PC-3 (cell line): ENCODE measurements at regions not wholly inside any gene's neighbourhood (a gene's known extent, or its start where the extent isn't known, plus 50 kb on each side); places are given as distances from the start of the nearest gene placed in this dataset.

ENCODE experiments used
- ATAC-seq: fragments of 200-7000 bp; cut with Tn5 transposase; 2 replicates; pipeline ENCODE4 v1.9.1; 2020; ENCODE audit warnings: mild to moderate bottlenecking, moderate library complexity
- BruUV-seq: library from RNA; stranded (reverse); fragments of 400-500 nt; replicated peaks from 2 replicates; lab custom pipeline; 2021; lab: Mats Ljungman, UMichigan
- CTCF ChIA-PET: fragments of 300-600 bp; sonication (Branson Sonifier 250); formaldehyde crosslinking; loops from one replicate; lab custom pipeline; 2022; ENCODE audit warnings: antibody characterized with exemption; lab: Charles Lee
- POLR2A ChIA-PET: fragments of 300-600 bp; sonication (Branson Sonifier 250); formaldehyde crosslinking; loops from one replicate; lab custom pipeline; 2022; ENCODE audit warnings: antibody characterized with exemption; ENCODE audit not compliant: unreplicated experiment; lab: Charles Lee
- DNase-seq: peaks from one replicate; pipeline ENCODE4 v3.0.0-alpha.2; 2015
- H2AFZ ChIP-seq: fragments of 300-600 bp; sonication (generic); 2 replicates; pipeline ENCODE4 v1.6.0; 2016; ENCODE audit warnings: antibody characterized with exemption, low read length
- H3F3A ChIP-seq: fragments of 300-600 bp; sonication (generic); one replicate; pipeline ENCODE4 v1.6.0; 2017; ENCODE audit warnings: antibody characterized with exemption, low read length, control low read depth, mild to moderate bottlenecking; ENCODE audit not compliant: unreplicated experiment
- H3K27ac ChIP-seq: fragments of 300-600 bp; sonication (generic); 2 replicates; pipeline ENCODE4 v1.5.1; 2016; ENCODE audit warnings: mild to moderate bottlenecking, low read length
- H3K27me3 ChIP-seq: fragments of 300-600 bp; sonication (generic); 2 replicates; pipeline ENCODE4 v1.6.1; 2016; ENCODE audit warnings: low read length, mixed read lengths
- H3K36me3 ChIP-seq: fragments of 300-600 bp; sonication (generic); 2 replicates; pipeline ENCODE4 v1.6.1; 2016; ENCODE audit warnings: low read depth, mixed run types, low read length, mixed read lengths
- H3K4me1 ChIP-seq: fragments of 300-600 bp; sonication (generic); 2 replicates; pipeline ENCODE4 v1.5.1; 2016; ENCODE audit warnings: low read length; ENCODE audit not compliant: insufficient read depth
- H3K4me2 ChIP-seq: fragments of 300-600 bp; sonication (generic); 2 replicates; pipeline ENCODE4 v1.6.0; 2016; ENCODE audit warnings: low read length
- H3K4me3 ChIP-seq: fragments of 300-600 bp; sonication (generic); 2 replicates; pipeline ENCODE4 v1.5.1; 2016; ENCODE audit warnings: mild to moderate bottlenecking, low read length, mixed read lengths
- H3K79me2 ChIP-seq: fragments of 300-600 bp; sonication (generic); 2 replicates; pipeline ENCODE4 v1.6.1; 2017; ENCODE audit warnings: low read length, mixed read lengths
- H3K9ac ChIP-seq: fragments of 300-600 bp; sonication (generic); 2 replicates; pipeline ENCODE4 v1.6.0; 2016; ENCODE audit warnings: mild to moderate bottlenecking, low read length
- H3K9me2 ChIP-seq: fragments of 300-600 bp; sonication (generic); replicated peaks from 2 replicates; pipeline ENCODE4 v1.6.1; 2016; ENCODE audit warnings: mixed run types, low read length, mixed read lengths
- H3K9me3 ChIP-seq: fragments of 300-600 bp; sonication (generic); 2 replicates; pipeline ENCODE4 v1.6.1; 2016; ENCODE audit warnings: low read length, mixed read lengths
- H4K20me1 ChIP-seq: fragments of 300-600 bp; sonication (generic); 2 replicates; pipeline ENCODE4 v1.6.1; 2016; ENCODE audit warnings: low read length, mixed read lengths
- EZH2 ChIP-seq: fragments of 300-600 bp; sonication (generic); IDR thresholded peaks from one replicate; pipeline ENCODE4 v1.6.1; 2017; ENCODE audit warnings: antibody characterized with exemption, mild to moderate bottlenecking, low read length; ENCODE audit not compliant: unreplicated experiment
- EZH2phosphoT487 ChIP-seq: fragments of 300-600 bp; sonication (generic); IDR thresholded peaks from 2 replicates; pipeline ENCODE4 v1.6.1; 2018; ENCODE audit warnings: mild to moderate bottlenecking, antibody characterized with exemption, low read length, borderline replicate concordance
- intact Hi-C: fragments of 100-400 bp; cut with micrococcal nuclease; formaldehyde crosslinking; loops from 2 replicates; pipeline ENCODE4 v1.9.0; 2023
- TF ChIP-seq, protein P1 (sequence below): fragments of 300-600 bp; sonication (generic); conservative IDR thresholded peaks from 2 replicates; pipeline ENCODE4 v1.5.1; 2017; ENCODE audit warnings: antibody characterized with exemption, low read depth, mild to moderate bottlenecking, low read length

DNA sequence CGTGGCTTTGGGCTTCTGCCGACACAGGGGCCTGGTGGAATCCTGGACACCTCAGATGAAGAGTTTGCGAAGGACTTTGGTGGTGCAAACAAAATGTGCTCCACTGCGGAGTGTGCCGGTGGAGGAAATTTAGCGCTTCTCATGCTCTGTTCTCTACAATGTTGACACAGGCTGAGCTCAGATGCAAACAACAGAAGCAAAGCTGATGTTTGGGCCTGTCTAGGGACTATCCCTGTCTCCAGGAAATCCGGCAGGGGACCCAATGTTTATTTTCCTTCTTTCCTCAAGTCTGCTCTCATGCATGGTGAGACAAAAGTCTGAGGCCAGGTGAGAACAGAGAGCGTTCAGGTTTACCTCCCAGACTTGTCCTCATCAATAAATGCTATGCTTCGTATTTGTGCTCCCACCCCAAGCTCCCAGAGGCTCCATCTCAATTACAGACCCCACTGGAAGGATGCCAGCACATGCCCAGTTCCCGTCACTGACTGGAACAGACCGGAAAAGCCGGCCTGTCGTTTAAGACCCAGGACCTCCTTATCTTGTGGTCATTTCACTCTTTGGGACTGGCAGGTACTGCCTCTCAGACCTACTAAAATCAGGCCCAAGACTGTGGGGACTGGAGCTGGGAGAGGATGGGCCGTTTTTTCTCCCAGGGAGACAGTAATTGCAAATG, 105.7 kb upstream of the B3GAT1 start:
- no peak for DNase-seq
- Histone ChIP-seq H3K27ac (no peak overlapping the region), H3K9ac (no peak overlapping the region), H3K79me2 (no peaks in the 10 kb centered on the region), H3K9me3 (no peaks in the 10 kb centered on the region), H2AFZ (no peak overlapping the region), H3F3A (no peaks in the 10 kb centered on the region), H3K4me3 (no peak overlapping the region), H3K36me3 (no peaks in the 10 kb centered on the region), H3K4me2 (no peak overlapping the region), H3K9me2 (no peaks in the 10 kb centered on the region), H4K20me1 (no peaks in the 10 kb centered on the region), H3K4me1 (no peaks in the 10 kb centered on the region), H3K27me3 (peaks cover 82% of the 10 kb centered on the region)
- BruUV-seq: no TSS peak
- ChIA-PET CTCF (no interaction called here), POLR2A (no interaction called here)
- intact Hi-C loops: no loop called here
- TF ChIP-seq, protein P1, sequence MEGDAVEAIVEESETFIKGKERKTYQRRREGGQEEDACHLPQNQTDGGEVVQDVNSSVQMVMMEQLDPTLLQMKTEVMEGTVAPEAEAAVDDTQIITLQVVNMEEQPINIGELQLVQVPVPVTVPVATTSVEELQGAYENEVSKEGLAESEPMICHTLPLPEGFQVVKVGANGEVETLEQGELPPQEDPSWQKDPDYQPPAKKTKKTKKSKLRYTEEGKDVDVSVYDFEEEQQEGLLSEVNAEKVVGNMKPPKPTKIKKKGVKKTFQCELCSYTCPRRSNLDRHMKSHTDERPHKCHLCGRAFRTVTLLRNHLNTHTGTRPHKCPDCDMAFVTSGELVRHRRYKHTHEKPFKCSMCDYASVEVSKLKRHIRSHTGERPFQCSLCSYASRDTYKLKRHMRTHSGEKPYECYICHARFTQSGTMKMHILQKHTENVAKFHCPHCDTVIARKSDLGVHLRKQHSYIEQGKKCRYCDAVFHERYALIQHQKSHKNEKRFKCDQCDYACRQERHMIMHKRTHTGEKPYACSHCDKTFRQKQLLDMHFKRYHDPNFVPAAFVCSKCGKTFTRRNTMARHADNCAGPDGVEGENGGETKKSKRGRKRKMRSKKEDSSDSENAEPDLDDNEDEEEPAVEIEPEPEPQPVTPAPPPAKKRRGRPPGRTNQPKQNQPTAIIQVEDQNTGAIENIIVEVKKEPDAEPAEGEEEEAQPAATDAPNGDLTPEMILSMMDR: no peak
- TF ChIP-seq EZH2 (no peak), EZH2phosphoT487 (no peak)
- no peak for ATAC-seq

DNA sequence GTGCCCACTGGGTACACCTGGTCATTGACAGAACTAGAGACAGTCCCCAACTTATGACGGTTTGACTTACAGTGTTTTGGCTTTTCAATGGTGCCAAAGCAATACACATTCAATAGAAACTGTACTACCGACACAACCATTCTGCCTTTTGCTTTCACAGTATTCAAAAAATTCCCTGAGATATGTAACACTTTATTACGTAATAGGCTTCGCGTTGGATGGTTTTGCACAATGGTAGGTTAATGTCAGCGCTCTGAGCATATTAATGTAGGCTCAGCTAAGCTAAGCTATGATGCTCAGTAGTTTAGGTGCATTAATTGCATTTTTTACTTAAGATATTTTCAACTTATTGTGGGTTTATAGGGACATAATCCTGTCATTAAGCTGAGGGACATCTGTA, 105.1 kb upstream of the B3GAT1 start:
- Histone ChIP-seq H3K27ac (no peak overlapping the region), H3K9me2 (no peaks in the 10 kb centered on the region), H3K27me3 (peaks cover 87% of the 10 kb centered on the region), H3K9me3 (no peaks in the 10 kb centered on the region), H4K20me1 (no peaks in the 10 kb centered on the region), H3K9ac (no peak overlapping the region), H3K4me1 (no peaks in the 10 kb centered on the region), H3K4me3 (no peak overlapping the region), H3F3A (no peaks in the 10 kb centered on the region), H2AFZ (no peak overlapping the region), H3K36me3 (no peaks in the 10 kb centered on the region), H3K4me2 (no peak overlapping the region), H3K79me2 (no peaks in the 10 kb centered on the region)
- TF ChIP-seq EZH2 (no peak), EZH2phosphoT487 (no peak)
- TF ChIP-seq, protein P1: no peak
- ATAC-seq (no peak), DNase-seq (no peak)
- CTCF ChIA-PET: no interaction called here
- intact Hi-C loops: no loop called here
- POLR2A ChIA-PET: no interaction called here
- no TSS peak for BruUV-seq

DNA sequence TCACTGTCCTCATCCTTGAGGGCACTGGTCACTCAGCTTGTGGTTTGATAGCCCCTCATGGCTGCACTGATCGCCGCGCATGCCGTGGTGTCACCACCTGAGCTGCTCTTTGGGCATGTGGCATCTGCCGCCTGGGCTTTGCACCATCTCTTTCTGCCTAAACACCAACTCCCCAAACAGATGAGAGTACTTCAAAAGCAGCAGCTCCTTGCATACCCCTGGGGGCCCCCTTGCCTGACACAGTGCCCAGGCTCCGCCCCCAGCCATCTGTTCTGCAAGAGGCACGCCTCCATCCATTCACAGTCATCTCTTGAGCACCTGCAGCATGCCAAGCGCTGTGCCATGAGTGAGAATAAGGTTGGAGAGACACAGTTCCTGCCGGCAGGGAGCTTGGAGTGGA, 104.5 kb upstream of the B3GAT1 start:
- no peaks in the 10 kb centered on the region for H3K36me3 ChIP-seq
- H3K79me2 ChIP-seq: no peaks in the 10 kb centered on the region
- no peaks in the 10 kb centered on the region for H3K9me2 ChIP-seq
- H3K27ac ChIP-seq: no peak overlapping the region
- H3K9ac ChIP-seq: no peak overlapping the region
- no peaks in the 10 kb centered on the region for H3K4me1 ChIP-seq
- intact Hi-C loops: no loop called here
- CTCF ChIA-PET: no interaction called here
- ATAC-seq: no peak
- H2AFZ ChIP-seq: no peak overlapping the region
- POLR2A ChIA-PET: no interaction called here
- DNase-seq: no peak
- TF ChIP-seq EZH2phosphoT487: no peak
- TF ChIP-seq, protein P1: no peak
- TF ChIP-seq EZH2: no peak
- no TSS peak for BruUV-seq
- peaks cover 92% of the 10 kb centered on the region for H3K27me3 ChIP-seq
- no peak overlapping the region for H3K4me2 ChIP-seq
- H3F3A ChIP-seq: no peaks in the 10 kb centered on the region
- no peak overlapping the region for H3K4me3 ChIP-seq
- H3K9me3 ChIP-seq: no peaks in the 10 kb centered on the region
- H4K20me1 ChIP-seq: no peaks in the 10 kb centered on the region
